Endothelial cell of umbilical vein (primary cell): ENCODE measurements at regions not wholly inside any gene's neighbourhood (a gene's known extent, or its start where the extent isn't known, plus 50 kb on each side); places are given as distances from the start of the nearest gene placed in this dataset.

Experiments used
- BruUV-seq: library from RNA; stranded (reverse); fragments of 400-500 nt; replicated peaks from 2 replicates; lab custom pipeline; 2021; lab: Mats Ljungman, UMichigan
- CTCF ChIA-PET: fragments of 300-600, 350-600 bp; sonication (Branson Sonifier 250); formaldehyde crosslinking; loops from one replicate; lab custom pipeline; 2021; ENCODE audit warnings: antibody characterized with exemption, inconsistent platforms; lab: Charles Lee
- POLR2A ChIA-PET: fragments of 300-600, 350-600 bp; sonication (Branson Sonifier 250); formaldehyde crosslinking; loops from one replicate; lab custom pipeline; 2021; ENCODE audit warnings: antibody characterized with exemption, inconsistent platforms; lab: Charles Lee
- DNase-seq: peaks from one replicate; pipeline ENCODE4 v3.0.0-alpha.2; 2011; ENCODE audit warnings: low read depth, low spot score
- FAIRE-seq: peaks from 2 replicates; lab custom pipeline; 2011; peaks lifted over from hg19 to GRCh38; lab: Jason Lieb, UNC
- H2AFZ ChIP-seq: 2 replicates; pipeline ENCODE4 v1.6.0; 2012; ENCODE audit warnings: low read depth, low read length, control low read depth, inconsistent platforms
- H3K27ac ChIP-seq: 2 replicates; pipeline ENCODE4 v1.5.1; 2011; ENCODE audit warnings: low read depth, mild to moderate bottlenecking, control low read depth, low read length, moderate library complexity; ENCODE audit not compliant: insufficient read depth
- H3K27me3 ChIP-seq, 2 experiments: 2 replicates each; pipeline versions ENCODE4 v1.6.0 to v1.6.1; 2011; ENCODE audit warnings: low read length in 2 of 2, mixed read lengths in 1 of 2; ENCODE audit not compliant: control insufficient read depth in 2 of 2, insufficient read depth in 2 of 2
- H3K36me3 ChIP-seq, 2 experiments: 2 replicates in 1 of 2; 3 replicates in 1 of 2; pipeline ENCODE4 v1.5.1; 2011; ENCODE audit warnings: low read length in 2 of 2, mild to moderate bottlenecking in 1 of 2, moderate library complexity in 1 of 2; ENCODE audit not compliant: control insufficient read depth in 2 of 2, insufficient read depth in 2 of 2; ENCODE audit errors: extremely low read depth in 1 of 2
- H3K4me1 ChIP-seq: 3 replicates; pipeline ENCODE4 v1.5.1; 2011; ENCODE audit warnings: mild to moderate bottlenecking, low read length; ENCODE audit not compliant: control insufficient read depth, insufficient read depth; ENCODE audit errors: extremely low read depth
- H3K4me2 ChIP-seq: 2 replicates; pipeline ENCODE4 v1.6.1; 2011; ENCODE audit warnings: low read length, control low read depth, mixed read lengths; ENCODE audit not compliant: insufficient read depth
- H3K4me3 ChIP-seq, 3 experiments: fragments of 200-600 bp in 1 of 3; sonication (generic), shearing (Covaris generic) in 1 of 3; replicated peaks in 1 of 3; 2 replicates each; pipeline ENCODE4 v1.5.1; 2011 to 2016; ENCODE audit warnings: control low read depth in 3 of 3, low read length in 3 of 3, mild to moderate bottlenecking in 2 of 3, inconsistent platforms in 1 of 3, low read depth in 1 of 3, moderate library complexity in 1 of 3; ENCODE audit not compliant: insufficient read depth in 1 of 3
- H3K79me2 ChIP-seq: 2 replicates; pipeline ENCODE4 v1.6.0; 2012; ENCODE audit warnings: low read length, inconsistent platforms; ENCODE audit not compliant: control insufficient read depth, insufficient read depth
- H3K9ac ChIP-seq: replicated peaks from 2 replicates; pipeline ENCODE3; 2011; ENCODE audit warnings: low read length, control low read depth; ENCODE audit not compliant: insufficient read depth; ENCODE audit errors: extremely low read depth
- H3K9me1 ChIP-seq: replicated peaks from 3 replicates; pipeline ENCODE4 v1.6.0; 2011; ENCODE audit warnings: mild to moderate bottlenecking, low read length; ENCODE audit not compliant: control insufficient read depth, insufficient read depth; ENCODE audit errors: extremely low read depth
- H3K9me3 ChIP-seq: replicated peaks from 2 replicates; pipeline ENCODE4 v1.5.1; 2012; ENCODE audit warnings: low read length, inconsistent platforms; ENCODE audit not compliant: control insufficient read depth, insufficient read depth
- H4K20me1 ChIP-seq: replicated peaks from 2 replicates; pipeline ENCODE3; 2011; ENCODE audit warnings: mild to moderate bottlenecking, low read length; ENCODE audit not compliant: control insufficient read depth, insufficient read depth; ENCODE audit errors: extremely low read depth
- EZH2 ChIP-seq: IDR thresholded peaks from 2 replicates; pipeline ENCODE4 v1.6.1; 2012; ENCODE audit warnings: borderline replicate concordance, low read depth, mild to moderate bottlenecking, moderate library complexity, low read length, inconsistent platforms; ENCODE audit not compliant: severe bottlenecking
- FOS ChIP-seq: IDR thresholded peaks from 2 replicates; pipeline ENCODE4 v1.6.1; 2011; ENCODE audit warnings: mild to moderate bottlenecking, low read length, moderate library complexity, borderline replicate concordance; ENCODE audit not compliant: insufficient read depth
- GATA2 ChIP-seq: IDR thresholded peaks from 2 replicates; pipeline ENCODE4 v1.7.0; 2011; ENCODE audit warnings: low read depth, mild to moderate bottlenecking, moderate library complexity, mixed read lengths, low read length; ENCODE audit not compliant: insufficient read length, insufficient read depth
- JUN ChIP-seq: IDR thresholded peaks from 2 replicates; pipeline ENCODE4 v1.6.1; 2011; ENCODE audit warnings: borderline replicate concordance, low read depth; ENCODE audit not compliant: insufficient read length, insufficient read depth
- MYC ChIP-seq: IDR thresholded peaks from one replicate; pipeline ENCODE4 v1.6.1; 2011; ENCODE audit warnings: mild to moderate bottlenecking, low read depth, low read length
- POLR2A ChIP-seq: IDR thresholded peaks from 2 replicates; pipeline ENCODE4 v1.6.1; 2012; ENCODE audit warnings: low read depth, mild to moderate bottlenecking, control low read depth, low read length
- POLR2AphosphoS5 ChIP-seq: IDR thresholded peaks from 2 replicates; pipeline ENCODE4 v1.6.1; 2012; ENCODE audit warnings: low read depth, mild to moderate bottlenecking, control low read depth, low read length, moderate library complexity; ENCODE audit not compliant: insufficient read depth
- dilution Hi-C: fragments of 300-500 bp; cut with MboI; formaldehyde crosslinking; loops from one replicate; pipeline ENCODE4 v1.15.0; 2019; ENCODE audit warnings: low sequenced_read_pairs; ENCODE audit not compliant: extremely low pct_ligation_motif_present
- intact Hi-C: fragments of 100-400 bp; cut with micrococcal nuclease; formaldehyde crosslinking; loops from one replicate; pipeline ENCODE4 v1.10.0; 2022
- TF ChIP-seq, protein P1 (sequence below): IDR thresholded peaks from 2 replicates; pipeline ENCODE4 v1.6.1; 2011; ENCODE audit not compliant: insufficient read depth, insufficient read length
- TF ChIP-seq, protein P2 (sequence below), 2 donors: IDR thresholded peaks; 1 replicate in 1 of 2; 2 replicates in 1 of 2; pipeline ENCODE4 v1.5.1; 2011; ENCODE audit warnings: low read length in 2 of 2, mild to moderate bottlenecking in 2 of 2, moderate library complexity in 2 of 2, control low read depth in 1 of 2, inconsistent platforms in 1 of 2, low read depth in 1 of 2; ENCODE audit not compliant: insufficient read depth in 1 of 2; ENCODE audit errors: extremely low read depth in 1 of 2

DNA sequence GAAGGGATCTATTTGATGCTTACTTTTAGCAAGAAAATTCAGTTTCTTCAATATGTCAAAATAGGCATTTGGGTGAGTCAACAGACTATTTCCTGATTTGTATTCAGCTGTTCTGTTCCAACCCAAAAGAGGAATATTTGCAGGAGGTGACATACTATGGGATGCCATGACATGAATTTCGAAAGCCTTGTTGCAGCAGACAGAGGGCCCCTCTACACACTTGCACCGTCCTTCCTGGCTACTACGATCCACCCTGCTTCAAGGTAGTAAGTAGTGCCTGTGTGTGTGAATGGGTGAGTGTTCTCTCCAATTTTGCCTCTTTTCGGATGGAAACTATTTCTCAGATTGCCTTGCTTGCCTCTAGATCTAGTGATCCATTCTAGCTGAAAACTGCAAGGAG lies 413.0 kb upstream of the ADARB2 start:
- intact Hi-C loops (no loop called here), dilution Hi-C loops (no loop called here)
- ChIA-PET POLR2A (no interaction called here), CTCF (no interaction called here)
- DNase-seq, result no peak
- Histone ChIP-seq H3K36me3 (no peaks in the 10 kb centered on the region), H3K79me2 (no peaks in the 10 kb centered on the region), H3K9ac (no peak overlapping the region), H3K27me3 (no peaks in the 10 kb centered on the region), H3K4me1 (no peaks in the 10 kb centered on the region), H3K9me3 (peaks cover 9% of the 10 kb centered on the region), H3K4me3 (no peak overlapping the region), H2AFZ (no peak overlapping the region), H3K4me2 (no peak overlapping the region), H3K9me1 (no peaks in the 10 kb centered on the region), H4K20me1 (no peaks in the 10 kb centered on the region), H3K27ac (no peak overlapping the region)
- no peak for FAIRE-seq
- TF ChIP-seq EZH2 (no peak), FOS (no peak), MYC (no peak), POLR2A (no peak), GATA2 (no peak), POLR2AphosphoS5 (no peak), JUN (no peak)
- TF ChIP-seq, protein P1, sequence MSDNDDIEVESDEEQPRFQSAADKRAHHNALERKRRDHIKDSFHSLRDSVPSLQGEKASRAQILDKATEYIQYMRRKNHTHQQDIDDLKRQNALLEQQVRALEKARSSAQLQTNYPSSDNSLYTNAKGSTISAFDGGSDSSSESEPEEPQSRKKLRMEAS, result no peak
- TF ChIP-seq, protein P2, sequence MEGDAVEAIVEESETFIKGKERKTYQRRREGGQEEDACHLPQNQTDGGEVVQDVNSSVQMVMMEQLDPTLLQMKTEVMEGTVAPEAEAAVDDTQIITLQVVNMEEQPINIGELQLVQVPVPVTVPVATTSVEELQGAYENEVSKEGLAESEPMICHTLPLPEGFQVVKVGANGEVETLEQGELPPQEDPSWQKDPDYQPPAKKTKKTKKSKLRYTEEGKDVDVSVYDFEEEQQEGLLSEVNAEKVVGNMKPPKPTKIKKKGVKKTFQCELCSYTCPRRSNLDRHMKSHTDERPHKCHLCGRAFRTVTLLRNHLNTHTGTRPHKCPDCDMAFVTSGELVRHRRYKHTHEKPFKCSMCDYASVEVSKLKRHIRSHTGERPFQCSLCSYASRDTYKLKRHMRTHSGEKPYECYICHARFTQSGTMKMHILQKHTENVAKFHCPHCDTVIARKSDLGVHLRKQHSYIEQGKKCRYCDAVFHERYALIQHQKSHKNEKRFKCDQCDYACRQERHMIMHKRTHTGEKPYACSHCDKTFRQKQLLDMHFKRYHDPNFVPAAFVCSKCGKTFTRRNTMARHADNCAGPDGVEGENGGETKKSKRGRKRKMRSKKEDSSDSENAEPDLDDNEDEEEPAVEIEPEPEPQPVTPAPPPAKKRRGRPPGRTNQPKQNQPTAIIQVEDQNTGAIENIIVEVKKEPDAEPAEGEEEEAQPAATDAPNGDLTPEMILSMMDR (IDR thresholded peaks at IDR 0.05; ENCODE audit: extremely low read depth in 1 of 2, insufficient read depth in 1 of 2, low read depth in 1 of 2, low read length in 2 of 2), result no peak
- BruUV-seq, result no TSS peak
